Adrenal gland (tissue), 9 donors: ENCODE measurements at regions not wholly inside any gene's neighbourhood (a gene's known extent, or its start where the extent isn't known, plus 50 kb on each side); places are given as distances from the start of the nearest gene placed in this dataset.
"Not testable (repeated sequence)": the region's sequence is repeated elsewhere in the genome, so short reads cannot be mapped to it uniquely, and the experiment has no call there.

Experiments
- DNase-seq, 7 donors: peaks; one replicate each; pipeline ENCODE4 v3.0.0-alpha.2; 2019 to 2020
- H3K27ac ChIP-seq, 5 donors: fragments of 200-600 bp; sonication (generic) in 4 of 5; 1 replicate in 3 of 5; 2 replicates in 2 of 5; pipeline versions ENCODE4 v1.5.1 to v1.8.0; 2016 to 2020; ENCODE audit warnings: mild to moderate bottlenecking in 1 of 5
- H3K27me3 ChIP-seq: fragments of 200-600 bp; 2 replicates; pipeline ENCODE4 v1.8.0; 2021
- H3K36me3 ChIP-seq, 2 donors: fragments of 200-600 bp; replicated peaks in 1 of 2; 1 replicate in 1 of 2; 2 replicates in 1 of 2; pipeline versions ENCODE4 v1.5.1 to v1.8.0; 2018 to 2022
- H3K4me1 ChIP-seq, 2 donors: fragments of 200-600 bp; replicated peaks in 1 of 2; 1 replicate in 1 of 2; 2 replicates in 1 of 2; pipeline versions ENCODE4 v1.5.1 to v1.8.0; 2018 to 2021
- H3K4me3 ChIP-seq, 4 donors: fragments of 200-600 bp; sonication (generic) in 3 of 4; one replicate each; pipeline ENCODE4 v1.5.1; 2016 to 2018
- H3K9me3 ChIP-seq, 3 donors: fragments of 200-600 bp; sonication (generic) in 1 of 3; replicated peaks in 1 of 3; 1 replicate in 2 of 3; 2 replicates in 1 of 3; pipeline versions ENCODE4 v1.5.1 to v1.8.0; 2016 to 2021
- CTCF ChIP-seq, 6 experiments: fragments of 450-650 bp in 4 of 6; fragments of 200-600 bp in 2 of 6; sonication (generic) in 1 of 6; IDR thresholded peaks; 1 replicate in 5 of 6; 2 replicates in 1 of 6; pipeline versions ENCODE4 v1.5.1 to v1.8.0; 2016 to 2021; ENCODE audit warnings: antibody characterized with exemption in 6 of 6, mild to moderate bottlenecking in 2 of 6, moderate library complexity in 1 of 6
- POLR2A ChIP-seq, 2 donors: fragments of 450-650 bp; IDR thresholded peaks; one replicate each; pipeline ENCODE4 v1.6.1; 2017; ENCODE audit warnings: antibody characterized with exemption in 2 of 2, mild to moderate bottlenecking in 2 of 2, moderate library complexity in 1 of 2
- WGBS, 4 donors: extraction: QIAGEN DNeasy Blood & Tissue Kit in 2 of 4; methylation state at CpG; one replicate each; pipeline versions ENCODE4 v1.1.5 to v1.1.7; 2013 to 2017; 5-methylcytosine and 5-hydroxymethylcytosine counted together
- intact Hi-C, 2 donors: fragments of 100-400 bp; cut with DNase I; formaldehyde crosslinking; loops; one replicate each; pipeline versions ENCODE4 v1.14.1 to v1.15.0; 2022 to 2023
- donor health status: healthy with polysubstance abuse.
- donor health status: Bipolar disorder and iron deficiency.
- donor health status: DM: yes; HTN: yes; CAD: no.
- donor health status: DM: no; HTN: no; CAD: no.
- donor health status: DM: no; HTN: no; CAD: no.

- no peak for DNase-seq
- H3K9me3 ChIP-seq: no peaks in the 10 kb centered on the region
- intact Hi-C loops: no loop called here
- no peak overlapping the region for H3K27ac ChIP-seq
- H3K36me3 ChIP-seq: no peaks in the 10 kb centered on the region
- no peak overlapping the region for H3K4me3 ChIP-seq
- H3K4me1 ChIP-seq: no peaks in the 10 kb centered on the region
- TF ChIP-seq POLR2A (IDR thresholded peaks at IDR 0.05) (no peak), CTCF (IDR thresholded peaks at IDR 0.05) (no peak)
- 52 to 70% (median 62%) methylated on average over 12 to 15 of the region's 15 CpGs for WGBS, 4 donors
- H3K27me3 ChIP-seq: no peaks in the 10 kb centered on the region
These were observed 634.8 kb downstream of the TYW1 start for GRCh38 chr7:67631476-67631875.

- intact Hi-C loops: no loop called here
- no peaks in the 10 kb centered on the region for H3K27me3 ChIP-seq
- no peaks in the 10 kb centered on the region for H3K4me1 ChIP-seq
- no peak for DNase-seq
- no peak overlapping the region for H3K27ac ChIP-seq
- 88 to 92% (median 90%) methylated on average over 2 of the region's 2 CpGs for WGBS, 4 donors
- H3K4me3 ChIP-seq: no peak overlapping the region
- TF ChIP-seq POLR2A (IDR thresholded peaks at IDR 0.05): no peak
- no peak for TF ChIP-seq CTCF (IDR thresholded peaks at IDR 0.05)
- H3K9me3 ChIP-seq: no peaks in the 10 kb centered on the region
- no peaks in the 10 kb centered on the region for H3K36me3 ChIP-seq
These were observed 638.6 kb downstream of the TYW1 start for GRCh38 chr7:67635271-67635670.

- 60 to 75% (median 68%) methylated on average over 6 of the region's 6 CpGs for WGBS, 4 donors
- no peaks in the 10 kb centered on the region for H3K27me3 ChIP-seq
- H3K4me3 ChIP-seq: no peak overlapping the region
- no peak for DNase-seq
- no peaks in the 10 kb centered on the region for H3K36me3 ChIP-seq
- no peak overlapping the region for H3K27ac ChIP-seq
- H3K9me3 ChIP-seq: no peaks in the 10 kb centered on the region
- H3K4me1 ChIP-seq: no peaks in the 10 kb centered on the region
- intact Hi-C loops: no loop called here
- TF ChIP-seq POLR2A (IDR thresholded peaks at IDR 0.05) (no peak), CTCF (IDR thresholded peaks at IDR 0.05) (no peak)
These were observed 639.9 kb downstream of the TYW1 start for GRCh38 chr7:67636348-67637022.

GRCh38 chr7:67637023-67637358, 640.4 kb downstream of the TYW1 start:
- TF ChIP-seq POLR2A (IDR thresholded peaks at IDR 0.05) (no peak), CTCF (IDR thresholded peaks at IDR 0.05) (peak in 1 of 6 experiments; percentile 2)
- 45 to 49% (median 47%) methylated on average over 2 of the region's 2 CpGs for WGBS, 4 donors
- DNase-seq: no peak

GRCh38 chr7:67642542-67642941, 645.9 kb downstream of the TYW1 start:
- H3K36me3 ChIP-seq, H3K4me1 ChIP-seq, H3K4me3 ChIP-seq, H3K27me3 ChIP-seq, H3K27ac ChIP-seq, DNase-seq, H3K9me3 ChIP-seq, intact Hi-C loops: not testable (repeated sequence)
- WGBS, 4 donors: 90 to 98% (median 94%) methylated on average over 3 of the region's 3 CpGs

More at GRCh38 chr7:67637023-67637358, 640.4 kb downstream of the TYW1 start:
- no peaks in the 10 kb centered on the region for H3K4me1 ChIP-seq
- H3K4me3 ChIP-seq: no peak overlapping the region
- intact Hi-C loops: no loop called here
- H3K36me3 ChIP-seq: no peaks in the 10 kb centered on the region
- H3K27ac ChIP-seq: no peak overlapping the region
- no peaks in the 10 kb centered on the region for H3K9me3 ChIP-seq
- no peaks in the 10 kb centered on the region for H3K27me3 ChIP-seq
